H1 (cell line): ENCODE measurements at regions not wholly inside any gene's neighbourhood (a gene's known extent, or its start where the extent isn't known, plus 50 kb on each side); places are given as distances from the start of the nearest gene placed in this dataset.

ENCODE experiments used
- NRF1 ChIP-seq: IDR thresholded peaks from 2 replicates; pipeline ENCODE4 v1.6.1; 2011; ENCODE audit warnings: mild to moderate bottlenecking, low read depth, low read length, improper control_type of control experiment
- SIN3A ChIP-seq, 2 experiments: IDR thresholded peaks in 1 of 2; conservative IDR thresholded peaks in 1 of 2; 2 replicates each; pipeline ENCODE4 v1.6.1; 2011 to 2012; ENCODE audit warnings: low read length in 2 of 2, improper control_type of control experiment in 1 of 2, low read depth in 1 of 2, mild to moderate bottlenecking in 1 of 2
- TF ChIP-seq, protein P1 (sequence below), 3 experiments: IDR thresholded peaks; 1 replicate in 2 of 3; 2 replicates in 1 of 3; pipeline versions ENCODE4 v1.5.1 to v1.6.1; 2011; ENCODE audit warnings: low read length in 3 of 3, mild to moderate bottlenecking in 3 of 3, inconsistent platforms in 2 of 3, low read depth in 1 of 3, moderate library complexity in 1 of 3; ENCODE audit not compliant: insufficient read depth in 1 of 3; ENCODE audit errors: control extremely low read depth in 1 of 3

DNA sequence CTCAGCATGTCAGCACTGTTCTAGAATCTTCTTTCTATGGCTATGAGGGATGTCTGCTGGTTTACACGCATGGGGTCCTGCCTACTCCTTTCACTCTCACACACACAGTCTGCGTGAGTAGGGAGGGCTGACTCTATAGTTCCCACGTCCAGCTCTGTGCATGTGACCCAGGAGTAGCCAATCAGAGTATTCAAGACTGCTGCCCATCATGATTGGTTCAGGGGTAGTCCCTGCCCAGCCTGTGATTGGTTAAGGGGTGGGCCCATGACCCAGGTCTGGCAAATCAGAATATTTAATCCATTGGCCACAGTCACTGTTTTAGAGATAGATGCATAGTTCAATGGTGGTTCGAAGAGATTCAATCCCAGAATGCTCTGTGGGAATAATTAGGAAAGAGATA is 151.3 kb upstream of the IRX3 start (continued):
- TF ChIP-seq, protein P1, sequence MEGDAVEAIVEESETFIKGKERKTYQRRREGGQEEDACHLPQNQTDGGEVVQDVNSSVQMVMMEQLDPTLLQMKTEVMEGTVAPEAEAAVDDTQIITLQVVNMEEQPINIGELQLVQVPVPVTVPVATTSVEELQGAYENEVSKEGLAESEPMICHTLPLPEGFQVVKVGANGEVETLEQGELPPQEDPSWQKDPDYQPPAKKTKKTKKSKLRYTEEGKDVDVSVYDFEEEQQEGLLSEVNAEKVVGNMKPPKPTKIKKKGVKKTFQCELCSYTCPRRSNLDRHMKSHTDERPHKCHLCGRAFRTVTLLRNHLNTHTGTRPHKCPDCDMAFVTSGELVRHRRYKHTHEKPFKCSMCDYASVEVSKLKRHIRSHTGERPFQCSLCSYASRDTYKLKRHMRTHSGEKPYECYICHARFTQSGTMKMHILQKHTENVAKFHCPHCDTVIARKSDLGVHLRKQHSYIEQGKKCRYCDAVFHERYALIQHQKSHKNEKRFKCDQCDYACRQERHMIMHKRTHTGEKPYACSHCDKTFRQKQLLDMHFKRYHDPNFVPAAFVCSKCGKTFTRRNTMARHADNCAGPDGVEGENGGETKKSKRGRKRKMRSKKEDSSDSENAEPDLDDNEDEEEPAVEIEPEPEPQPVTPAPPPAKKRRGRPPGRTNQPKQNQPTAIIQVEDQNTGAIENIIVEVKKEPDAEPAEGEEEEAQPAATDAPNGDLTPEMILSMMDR (IDR thresholded peaks at IDR 0.05; ENCODE audit: control extremely low read depth in 1 of 3, insufficient read depth in 1 of 3, low read depth in 1 of 3, low read length in 3 of 3) = no peak
- TF ChIP-seq NRF1 (no peak), SIN3A (conservative IDR thresholded peaks at IDR 0.05 in 1 of 2, IDR thresholded peaks at IDR 0.05 in 1 of 2; ENCODE audit: low read depth in 1 of 2, low read length in 2 of 2) (no peak)
